ENCODE measurements at regions not wholly inside any gene's neighbourhood (a gene's known extent, or its start where the extent isn't known, plus 50 kb on each side); places are given as distances from the start of the nearest gene placed in this dataset.

- no peak for TF ChIP-seq CTCF (IDR thresholded peaks at IDR 0.05; ENCODE audit: insufficient read depth in 1 of 2, low read depth in 1 of 2, low read length in 1 of 2, severe bottlenecking in 1 of 2, unreplicated experiment in 1 of 2)
- DNase-seq = no peak
- Histone ChIP-seq H3K36me3 (ENCODE audit: control insufficient read depth, insufficient read depth, low read length) (no peaks in the 10 kb centered on the region), H3K4me3 (ENCODE audit: low read depth, low read length) (no peak overlapping the region), H3K27me3 (replicated peaks; ENCODE audit: control insufficient read depth, insufficient read depth, low read length) (no peaks in the 10 kb centered on the region), H3K4me1 (no peaks in the 10 kb centered on the region), H3K9me3 (no peaks in the 10 kb centered on the region)
- Mint-ChIP-seq H3K4me3 (ENCODE audit: unreplicated experiment) (no peak overlapping the region), H3K36me3 (ENCODE audit: insufficient read depth, unreplicated experiment) (no peaks in the 10 kb centered on the region), H3K27me3 (ENCODE audit: insufficient read depth, unreplicated experiment) (no peaks in the 10 kb centered on the region), H3K9me3 (ENCODE audit: unreplicated experiment) (no peaks in the 10 kb centered on the region), H3K27ac (ENCODE audit: unreplicated experiment) (no peak overlapping the region), H3K4me1 (ENCODE audit: low read depth, unreplicated experiment) (peaks cover 6% of the 10 kb centered on the region)
- ChIA-PET CTCF (interaction anchor here (0.7 kb wide), 1 partner anchor 370 kb away, joined by 5 read pairs; no protein-coding TSS in a partner anchor), POLR2A (no interaction called here)
- intact Hi-C loops (cut with micrococcal nuclease; ENCODE audit: unreplicated experiment) = no loop called here
- no TSS peak for BruUV-seq (replicated peaks)
These were observed 140.9 kb upstream of the SOD1 start for GRCh38 chr21:31518580-31518979.

- CTCF ChIA-PET = no interaction called here
- DNase-seq = no peak
- no peaks in the 10 kb centered on the region for H3K9me3 ChIP-seq
- intact Hi-C loops (cut with micrococcal nuclease; ENCODE audit: unreplicated experiment) = no loop called here
- Mint-ChIP-seq H3K9me3 (ENCODE audit: unreplicated experiment) (no peaks in the 10 kb centered on the region), H3K27ac (ENCODE audit: unreplicated experiment) (no peak overlapping the region), H3K4me3 (ENCODE audit: unreplicated experiment) (no peak overlapping the region), H3K4me1 (ENCODE audit: low read depth, unreplicated experiment) (peaks cover 6% of the 10 kb centered on the region), H3K27me3 (ENCODE audit: insufficient read depth, unreplicated experiment) (no peaks in the 10 kb centered on the region), H3K36me3 (ENCODE audit: insufficient read depth, unreplicated experiment) (no peaks in the 10 kb centered on the region)
- no peak overlapping the region for H3K4me3 ChIP-seq (ENCODE audit: low read depth, low read length)
- no peaks in the 10 kb centered on the region for H3K4me1 ChIP-seq
- BruUV-seq (replicated peaks) = no TSS peak
- no peaks in the 10 kb centered on the region for H3K36me3 ChIP-seq (ENCODE audit: control insufficient read depth, insufficient read depth, low read length)
- no peak for TF ChIP-seq CTCF (IDR thresholded peaks at IDR 0.05; ENCODE audit: insufficient read depth in 1 of 2, low read depth in 1 of 2, low read length in 1 of 2, severe bottlenecking in 1 of 2, unreplicated experiment in 1 of 2)
- POLR2A ChIA-PET = no interaction called here
- H3K27me3 ChIP-seq (replicated peaks; ENCODE audit: control insufficient read depth, insufficient read depth, low read length) = no peaks in the 10 kb centered on the region
These were observed 141.7 kb upstream of the SOD1 start for GRCh38 chr21:31517664-31518414.

- Histone ChIP-seq H3K9me3 (no peaks in the 10 kb centered on the region), H3K36me3 (ENCODE audit: control insufficient read depth, insufficient read depth, low read length) (no peaks in the 10 kb centered on the region), H3K27me3 (replicated peaks; ENCODE audit: control insufficient read depth, insufficient read depth, low read length) (no peaks in the 10 kb centered on the region), H3K4me1 (no peaks in the 10 kb centered on the region), H3K4me3 (ENCODE audit: low read depth, low read length) (no peak overlapping the region)
- ChIA-PET CTCF (interaction anchor here (1.0 kb wide), 1 partner anchor 16 kb away, joined by 3 read pairs; no protein-coding TSS in a partner anchor), POLR2A (no interaction called here)
- Mint-ChIP-seq H3K9me3 (ENCODE audit: unreplicated experiment) (no peaks in the 10 kb centered on the region), H3K4me1 (ENCODE audit: low read depth, unreplicated experiment) (peaks cover 6% of the 10 kb centered on the region), H3K27ac (ENCODE audit: unreplicated experiment) (no peak overlapping the region), H3K27me3 (ENCODE audit: insufficient read depth, unreplicated experiment) (no peaks in the 10 kb centered on the region), H3K4me3 (ENCODE audit: unreplicated experiment) (no peak overlapping the region), H3K36me3 (ENCODE audit: insufficient read depth, unreplicated experiment) (no peaks in the 10 kb centered on the region)
- no peak for TF ChIP-seq CTCF (IDR thresholded peaks at IDR 0.05; ENCODE audit: insufficient read depth in 1 of 2, low read depth in 1 of 2, low read length in 1 of 2, severe bottlenecking in 1 of 2, unreplicated experiment in 1 of 2)
- no TSS peak for BruUV-seq (replicated peaks)
- intact Hi-C loops (cut with micrococcal nuclease; ENCODE audit: unreplicated experiment) = no loop called here
- DNase-seq = no peak
These were observed 144.2 kb upstream of the SOD1 start for GRCh38 chr21:31515253-31515652.

All from Caco-2 (cell line).